Progenitor cell of endocrine pancreas (in vitro differentiated cells): ENCODE measurements at regions not wholly inside any gene's neighbourhood (a gene's known extent, or its start where the extent isn't known, plus 50 kb on each side); places are given as distances from the start of the nearest gene placed in this dataset.
A peak's percentile ranks its signal among the peaks of the same experiment; 100 is the strongest.

Source experiments
- DNase-seq: peaks from one replicate; pipeline ENCODE4 v3.0.0; 2021; ENCODE audit warnings: low spot score; ENCODE audit not compliant: unreplicated experiment
- H3K27ac Mint-ChIP-seq: 2 replicates; pipeline ENCODE4 v1.8.0; 2021; ENCODE audit warnings: mild to moderate bottlenecking, moderate library complexity, mixed read lengths
- H3K27me3 Mint-ChIP-seq: 2 replicates; pipeline ENCODE4 v1.8.0; 2021; ENCODE audit warnings: mixed read lengths
- H3K36me3 Mint-ChIP-seq: 2 replicates; pipeline ENCODE4 v1.8.0; 2022; ENCODE audit warnings: mixed read lengths; ENCODE audit not compliant: insufficient read depth
- H3K4me1 Mint-ChIP-seq: 2 replicates; pipeline ENCODE4 v1.8.0; 2021; ENCODE audit warnings: low read depth, mixed read lengths
- H3K4me3 Mint-ChIP-seq: 2 replicates; pipeline ENCODE4 v1.8.0; 2021; ENCODE audit warnings: low read depth, mild to moderate bottlenecking, moderate library complexity, mixed read lengths
- H3K9me3 Mint-ChIP-seq: 2 replicates; pipeline ENCODE4 v1.8.0; 2021; ENCODE audit warnings: low read depth, mixed read lengths
- CTCF ChIP-seq: fragments of 200-600 bp; sonication (generic); IDR thresholded peaks from one replicate; pipeline ENCODE4 v1.5.0; 2021; ENCODE audit warnings: antibody characterized with exemption, mild to moderate bottlenecking; ENCODE audit not compliant: unreplicated experiment

GRCh38 chr3:159726231-159726964, 262.2 kb upstream of the IL12A start:
- H3K9me3 Mint-ChIP-seq = no peaks in the 10 kb centered on the region
- TF ChIP-seq CTCF = no peak
- no peaks in the 10 kb centered on the region for H3K36me3 Mint-ChIP-seq
- H3K4me3 Mint-ChIP-seq = no peak overlapping the region
- no peak for DNase-seq
- no peaks in the 10 kb centered on the region for H3K4me1 Mint-ChIP-seq
- H3K27ac Mint-ChIP-seq = no peak overlapping the region
- peaks cover 6% of the 10 kb centered on the region for H3K27me3 Mint-ChIP-seq

- no peak overlapping the region for H3K4me3 Mint-ChIP-seq
- H3K27ac Mint-ChIP-seq = no peak overlapping the region
- no peaks in the 10 kb centered on the region for H3K9me3 Mint-ChIP-seq
Measured at GRCh38 chr3:159727506-159727905, 261.1 kb upstream of the IL12A start.

GRCh38 chr3:159731254-159731653, 257.4 kb upstream of the IL12A start:
- no peak overlapping the region for H3K27ac Mint-ChIP-seq
- TF ChIP-seq CTCF = no peak

More at GRCh38 chr3:159727506-159727905, 261.1 kb upstream of the IL12A start:
- DNase-seq = no peak
- H3K36me3 Mint-ChIP-seq = no peaks in the 10 kb centered on the region
- H3K4me1 Mint-ChIP-seq = peaks cover 4% of the 10 kb centered on the region
- H3K27me3 Mint-ChIP-seq = no peaks in the 10 kb centered on the region
- no peak for TF ChIP-seq CTCF

GRCh38 chr3:159732172-159733111, 256.2 kb upstream of the IL12A start:
- Mint-ChIP-seq H3K4me3 (peak overlapping the region; percentile 57), H3K4me1 (peaks cover 12% of the 10 kb centered on the region), H3K36me3 (no peaks in the 10 kb centered on the region), H3K27me3 (no peaks in the 10 kb centered on the region), H3K9me3 (no peaks in the 10 kb centered on the region), H3K27ac (peak overlapping the region; percentile 53)
- no peak for TF ChIP-seq CTCF
- no peak for DNase-seq

More at GRCh38 chr3:159731254-159731653, 257.4 kb upstream of the IL12A start:
- DNase-seq = no peak
- Mint-ChIP-seq H3K4me1 (peaks cover 12% of the 10 kb centered on the region), H3K9me3 (no peaks in the 10 kb centered on the region), H3K36me3 (no peaks in the 10 kb centered on the region), H3K27me3 (no peaks in the 10 kb centered on the region), H3K4me3 (no peak overlapping the region)

- H3K27me3 Mint-ChIP-seq = no peaks in the 10 kb centered on the region
- no peaks in the 10 kb centered on the region for H3K36me3 Mint-ChIP-seq
- no peaks in the 10 kb centered on the region for H3K9me3 Mint-ChIP-seq
- H3K4me1 Mint-ChIP-seq = peaks cover 12% of the 10 kb centered on the region
- DNase-seq = no peak
- no peak overlapping the region for H3K27ac Mint-ChIP-seq
- TF ChIP-seq CTCF = no peak
- H3K4me3 Mint-ChIP-seq = no peak overlapping the region
Measured at GRCh38 chr3:159733194-159733860, 255.3 kb upstream of the IL12A start.
